IPS DF 4.7 (cell line): ENCODE measurements at regions not wholly inside any gene's neighbourhood (a gene's known extent, or its start where the extent isn't known, plus 50 kb on each side); places are given as distances from the start of the nearest gene placed in this dataset.
A peak's percentile ranks its signal among the peaks of the same experiment; 100 is the strongest.

ENCODE experiments used
- DNase-seq: peaks from one replicate; pipeline ENCODE4 v3.0.0-alpha.2; 2013; ENCODE audit warnings: low spot score; ENCODE audit errors: extremely low read depth

DNA sequence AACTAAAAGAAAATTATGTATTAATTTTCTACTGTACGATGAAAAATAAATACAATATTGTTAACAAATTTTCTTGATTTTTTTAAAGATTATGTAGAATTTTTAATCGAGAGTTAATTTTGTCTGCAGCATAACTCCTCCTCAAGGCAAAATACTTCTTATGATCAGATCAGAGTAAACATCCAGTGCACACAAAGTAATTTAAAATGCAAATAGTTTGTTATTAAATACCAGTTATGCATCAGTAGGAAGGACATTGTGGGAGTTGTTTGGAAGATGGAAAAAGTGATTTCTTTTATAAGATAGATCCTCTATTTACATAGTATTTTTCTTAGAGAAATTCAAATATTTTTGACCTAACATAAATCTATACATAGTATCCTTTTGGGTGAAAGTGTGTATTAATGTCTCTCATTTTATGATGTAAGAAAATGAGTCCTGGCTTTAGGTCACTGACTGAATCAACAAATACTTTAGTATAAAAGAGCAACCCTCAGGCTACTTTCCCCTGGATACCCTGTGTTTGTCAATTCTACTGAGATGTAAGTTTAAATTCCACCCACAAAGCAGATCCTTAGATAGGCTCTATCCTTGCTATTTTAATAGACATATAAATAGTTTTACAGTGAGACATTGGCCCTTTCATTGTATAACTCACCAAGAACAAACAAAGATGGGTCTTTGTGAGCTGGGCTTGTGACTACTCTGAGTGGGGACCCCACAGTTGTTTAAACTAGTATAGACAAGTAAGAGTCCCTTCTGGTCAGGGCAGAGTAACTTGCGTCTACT, 1133.7 kb downstream of the GATA3 start:
- DNase-seq: no peak

DNA sequence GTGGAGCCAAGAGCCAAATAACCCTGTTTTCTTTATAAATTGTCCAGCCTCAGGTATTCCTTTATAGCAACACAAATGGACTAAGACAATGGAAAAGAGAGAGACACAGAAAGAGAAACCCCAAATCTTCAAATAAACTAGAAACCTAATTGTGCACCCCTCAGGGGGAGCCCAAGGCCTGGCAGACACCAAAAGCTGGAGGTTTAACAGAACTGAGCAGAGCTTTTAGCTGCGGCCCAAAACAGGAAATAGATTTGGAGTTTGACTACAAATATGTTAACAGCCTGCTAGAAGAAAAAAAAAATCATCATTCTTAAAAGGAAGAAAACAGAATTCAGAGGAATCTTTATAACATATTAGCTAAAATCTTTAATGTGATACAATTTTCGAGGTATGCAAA, 1135.0 kb downstream of the GATA3 start:
- DNase-seq: no peak

DNA sequence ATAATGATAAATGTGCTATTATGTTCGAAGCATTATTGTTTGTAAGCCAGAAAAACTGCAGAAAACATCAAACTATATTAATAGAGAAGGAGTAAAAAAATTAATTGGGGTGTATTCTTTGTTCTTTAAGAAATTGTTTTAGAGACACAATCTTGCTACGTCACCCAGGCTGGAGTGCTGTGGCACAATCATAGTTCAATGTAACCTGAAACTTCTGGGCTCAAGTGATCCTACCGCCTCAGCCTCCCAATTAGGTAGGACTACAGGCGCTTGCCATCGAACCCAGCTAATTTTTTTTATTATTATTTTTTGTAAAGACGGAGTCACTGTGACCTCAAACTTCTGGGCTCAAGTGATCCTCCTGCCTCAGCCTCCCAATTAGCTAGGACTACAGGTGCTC, 1138.6 kb downstream of the GATA3 start:
- DNase-seq: no peak

DNA sequence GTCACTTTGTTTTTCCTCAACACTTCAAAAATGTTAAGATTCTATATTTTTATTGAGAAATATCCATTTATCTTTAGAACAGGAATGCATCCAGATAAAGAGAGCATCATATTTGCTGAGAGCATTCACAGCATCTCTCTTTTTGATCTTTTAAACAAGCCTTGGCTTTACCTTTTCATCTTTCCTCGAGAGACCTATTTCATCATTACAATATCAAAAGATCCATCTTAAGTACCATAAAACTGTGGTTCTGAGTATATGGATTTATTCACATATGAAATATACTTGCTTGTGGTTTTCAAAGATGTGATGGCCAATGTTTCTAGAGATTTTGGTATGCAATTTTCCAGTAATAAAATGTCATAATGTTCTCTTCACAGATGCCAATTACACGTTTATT, 1140.9 kb downstream of the GATA3 start:
- no peak for DNase-seq

DNA sequence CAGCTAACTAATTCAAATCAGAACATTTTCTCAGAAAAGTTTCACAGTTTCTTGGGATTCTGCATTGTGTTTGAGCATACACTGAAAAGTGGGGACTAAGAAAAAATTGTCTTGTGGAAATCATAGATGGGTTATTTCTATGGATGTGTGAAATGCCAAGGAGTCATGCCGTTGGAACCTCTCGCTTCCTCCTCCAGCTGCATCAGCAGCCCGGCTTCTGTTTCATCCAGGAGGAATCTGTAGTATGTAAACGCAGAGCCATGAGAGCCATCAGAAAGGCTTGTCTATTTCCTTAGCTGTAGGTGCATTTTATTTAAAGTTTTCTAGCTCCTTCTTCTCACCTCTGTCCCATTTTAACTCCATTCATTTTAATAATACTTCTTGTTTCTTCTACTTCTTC, 1144.1 kb downstream of the GATA3 start:
- DNase-seq: no peak

DNA sequence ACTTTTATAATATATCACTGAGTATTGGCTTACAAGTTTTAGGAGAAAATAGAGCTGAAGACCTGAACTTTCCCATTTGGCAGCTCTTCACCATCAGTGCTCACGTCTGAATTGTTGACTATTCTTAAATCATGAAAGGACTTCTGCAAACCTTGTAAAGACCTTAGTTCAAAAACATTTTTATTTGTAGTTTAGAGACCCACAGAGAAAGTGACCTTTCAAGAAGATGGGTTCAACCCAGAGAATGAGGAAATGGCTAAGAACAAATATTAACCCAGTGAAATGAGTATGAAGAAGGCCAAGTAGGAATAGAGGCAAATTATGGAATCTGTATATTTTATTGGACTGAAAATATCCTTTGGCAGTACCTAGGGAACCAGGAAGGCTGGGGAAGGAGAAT, 1151.1 kb downstream of the GATA3 start:
- DNase-seq: no peak

DNA sequence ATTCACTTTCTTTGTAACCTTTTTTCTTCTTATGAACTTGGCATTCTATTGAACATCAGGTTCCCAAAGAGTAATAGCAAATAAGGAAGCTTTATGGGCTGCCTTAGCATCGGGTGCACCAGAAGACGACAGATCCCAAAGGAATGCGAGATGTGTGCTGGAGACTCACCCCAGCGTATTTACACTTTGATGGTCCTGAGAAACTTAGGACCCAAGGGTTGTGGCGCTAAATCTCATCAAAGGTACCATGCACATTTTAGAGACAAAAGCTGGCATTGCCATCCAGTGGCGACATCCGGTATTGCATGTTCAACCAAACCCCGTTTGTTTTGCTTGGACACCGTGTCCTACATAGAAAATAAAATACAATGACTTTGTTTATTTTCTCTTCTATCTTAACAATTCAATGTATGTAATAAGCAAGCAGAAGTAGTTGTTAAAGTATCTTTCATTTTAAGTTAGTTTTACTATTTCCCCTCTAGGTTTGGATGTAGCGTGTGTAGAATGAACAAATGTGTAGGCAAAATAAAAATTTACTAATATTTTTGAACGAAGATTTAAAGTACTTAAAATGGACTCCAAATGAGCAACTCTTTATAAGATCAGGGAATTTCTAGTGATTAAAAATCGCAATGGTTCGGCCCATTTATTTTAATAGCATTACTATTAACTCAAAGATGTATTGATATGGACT, 1154.8 kb downstream of the GATA3 start:
- peak; percentile 74 for DNase-seq

DNA sequence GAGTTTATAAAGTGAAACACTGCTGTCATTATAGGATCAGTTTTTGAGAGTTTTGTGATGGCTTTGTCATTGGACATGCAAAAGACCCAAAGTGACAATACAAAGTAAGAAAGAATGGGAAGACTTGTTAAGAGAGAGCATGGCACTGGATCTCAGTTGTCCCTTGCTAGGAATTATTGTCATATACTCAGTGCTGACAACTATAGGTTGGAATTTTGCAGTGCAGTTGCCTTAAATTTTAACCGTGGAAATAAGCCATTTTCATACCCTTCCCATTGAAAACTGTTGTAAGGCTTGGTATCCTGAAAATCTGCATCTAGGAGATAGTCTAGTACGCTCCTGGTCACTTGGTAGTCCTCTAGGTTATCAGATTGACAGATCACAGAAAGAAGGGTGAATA, 1156.7 kb downstream of the GATA3 start:
- no peak for DNase-seq

DNA sequence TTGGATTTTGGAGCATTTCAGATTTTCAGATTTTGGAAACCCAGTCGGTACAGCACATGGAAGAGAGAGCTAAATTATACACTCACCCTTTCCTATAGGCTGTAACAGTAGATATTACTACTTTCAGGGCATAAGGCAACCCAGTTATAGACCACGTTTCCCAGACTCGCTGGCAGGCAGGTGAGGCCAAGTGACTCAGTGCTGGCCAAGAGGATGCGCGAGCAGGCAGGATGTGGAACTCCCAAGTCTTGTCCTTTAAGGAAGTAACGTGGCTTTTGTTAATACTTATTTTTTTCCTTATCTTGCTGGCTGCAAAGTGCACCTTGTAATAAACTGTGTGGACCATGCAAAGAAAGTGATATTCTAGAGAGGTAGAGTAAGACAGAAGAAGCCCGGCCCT, 1160.1 kb downstream of the GATA3 start:
- DNase-seq: no peak

DNA sequence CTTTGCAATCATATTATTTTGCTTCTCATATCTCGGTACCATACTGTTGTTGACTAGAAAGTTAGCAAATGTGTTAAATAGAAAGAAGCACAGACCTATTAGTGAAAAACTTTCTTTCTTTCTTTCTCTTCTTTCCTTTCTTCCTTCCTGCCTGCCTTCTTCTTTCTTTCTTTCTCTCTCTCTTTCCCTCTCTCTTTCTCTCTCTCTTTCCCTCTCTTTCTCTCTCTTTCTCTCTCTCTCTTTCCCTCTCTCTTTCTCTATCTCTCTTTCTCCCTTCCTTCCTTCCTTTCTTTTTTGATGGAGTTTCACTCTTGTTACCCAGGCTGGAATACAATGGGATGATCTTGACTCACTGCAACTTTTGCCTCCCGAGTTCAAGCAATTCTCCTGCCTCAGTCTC, 1160.6 kb downstream of the GATA3 start:
- DNase-seq: no peak

DNA sequence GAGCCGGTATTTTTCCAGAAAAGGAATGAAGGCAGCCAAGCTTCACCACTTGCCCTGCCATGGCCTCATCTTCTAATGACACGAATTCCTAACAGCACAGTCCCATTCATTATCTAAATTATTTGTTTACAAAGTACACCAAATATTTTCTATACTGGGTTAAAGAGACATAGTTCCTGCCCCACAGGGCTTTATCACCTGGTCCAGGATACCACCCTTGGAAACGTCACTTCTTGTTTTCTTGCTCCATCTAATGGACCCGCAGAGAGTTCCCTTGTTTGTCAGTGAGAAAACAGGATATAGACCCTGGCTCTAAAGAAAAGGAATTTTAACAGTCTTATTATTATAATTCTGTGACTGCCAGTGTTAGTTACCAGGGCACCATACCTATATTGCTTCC, 1165.4 kb downstream of the GATA3 start:
- no peak for DNase-seq

DNA sequence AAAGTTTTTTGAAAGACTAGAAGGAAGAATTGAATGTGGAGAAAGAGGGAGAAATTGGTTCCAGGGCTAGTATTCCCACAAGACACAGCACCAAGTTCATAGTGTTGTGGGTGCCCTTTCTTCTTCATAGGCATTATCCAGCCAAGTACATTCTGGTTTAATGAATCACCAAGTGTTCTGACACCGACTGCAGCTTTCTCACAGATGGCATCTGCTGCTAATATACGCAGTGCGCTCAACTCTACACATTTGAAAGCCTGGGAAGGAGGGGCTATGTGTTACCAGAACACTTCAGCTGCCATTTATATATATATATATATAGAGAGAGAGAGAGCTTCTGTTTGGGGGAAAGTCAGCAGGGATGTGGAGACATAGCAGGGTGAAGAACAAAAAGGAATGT, 1168.4 kb downstream of the GATA3 start:
- no peak for DNase-seq

DNA sequence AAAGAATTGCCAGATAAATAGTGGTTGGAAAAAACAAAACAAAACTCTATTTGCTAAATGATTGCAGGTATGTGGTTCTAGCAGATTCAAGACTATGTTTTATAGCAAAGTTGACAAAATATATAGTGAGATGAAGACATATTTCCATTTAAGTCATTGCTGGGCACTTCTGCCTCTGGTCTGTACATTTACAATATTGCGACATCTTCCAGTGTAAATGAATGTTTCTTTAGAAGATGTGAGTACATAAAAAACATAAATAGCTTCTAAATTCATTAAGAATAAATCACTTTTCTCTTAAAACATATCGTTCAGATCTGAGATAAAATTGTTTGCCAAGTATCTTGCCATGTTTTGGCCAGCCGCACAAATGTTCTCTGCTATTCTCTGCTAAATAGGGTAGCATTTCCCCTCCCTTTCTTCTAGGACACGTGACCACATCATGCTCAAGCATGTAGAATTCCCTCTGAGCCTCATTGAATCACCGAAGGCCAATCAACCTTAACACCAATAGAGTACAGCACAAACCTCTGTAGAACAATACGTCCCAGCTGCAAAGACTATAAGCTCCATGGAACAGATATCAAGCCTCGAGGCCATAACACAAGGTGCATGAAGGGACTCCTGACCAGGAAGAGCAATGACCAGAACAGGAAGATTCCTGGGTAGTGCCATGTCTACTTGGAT, 1173.3 kb downstream of the GATA3 start:
- no peak for DNase-seq

DNA sequence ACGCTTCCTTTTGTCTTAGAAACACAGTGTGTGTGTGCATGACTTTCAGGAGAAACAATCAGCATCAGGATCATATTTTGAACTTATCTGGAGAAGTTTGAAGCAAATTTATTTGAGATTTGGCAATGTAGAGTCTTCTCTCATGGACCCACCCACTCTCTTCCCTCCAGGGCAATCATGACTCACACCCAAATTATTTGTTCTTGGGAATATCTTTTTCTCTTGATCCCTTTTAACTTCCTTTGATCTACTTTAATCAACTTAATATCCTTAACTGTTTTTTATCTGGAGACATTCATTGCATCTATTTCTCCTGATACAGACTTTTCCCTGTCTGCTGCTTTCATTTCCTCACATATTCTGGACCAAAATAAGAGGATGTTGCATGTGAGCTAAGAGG, 1174.3 kb downstream of the GATA3 start:
- no peak for DNase-seq

DNA sequence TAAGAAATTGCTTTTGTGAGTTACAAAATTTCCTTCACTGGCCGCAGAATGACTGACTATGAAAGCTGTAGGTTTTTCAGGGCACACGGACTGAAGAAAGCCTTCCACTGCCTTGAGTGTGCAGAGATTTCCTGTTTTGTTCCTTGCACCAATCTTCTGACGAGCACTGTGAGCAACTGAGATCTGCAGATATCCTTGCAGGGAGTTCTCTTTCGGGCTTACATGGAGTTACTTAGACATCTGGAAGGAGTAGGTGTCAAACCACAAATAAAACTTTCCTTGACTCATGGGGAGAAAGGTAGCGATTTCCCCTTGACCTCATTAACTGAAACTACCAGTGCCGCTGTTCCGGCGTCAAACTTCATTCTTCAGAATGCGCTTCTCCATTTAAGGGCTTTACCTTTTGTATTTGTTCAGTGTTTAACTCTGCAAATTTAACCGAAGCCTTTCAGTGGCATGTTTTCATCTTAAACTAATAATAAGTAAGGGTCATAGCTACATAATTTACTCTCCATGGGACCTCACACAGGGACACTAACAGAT, 1175.3 kb downstream of the GATA3 start:
- DNase-seq: no peak

DNA sequence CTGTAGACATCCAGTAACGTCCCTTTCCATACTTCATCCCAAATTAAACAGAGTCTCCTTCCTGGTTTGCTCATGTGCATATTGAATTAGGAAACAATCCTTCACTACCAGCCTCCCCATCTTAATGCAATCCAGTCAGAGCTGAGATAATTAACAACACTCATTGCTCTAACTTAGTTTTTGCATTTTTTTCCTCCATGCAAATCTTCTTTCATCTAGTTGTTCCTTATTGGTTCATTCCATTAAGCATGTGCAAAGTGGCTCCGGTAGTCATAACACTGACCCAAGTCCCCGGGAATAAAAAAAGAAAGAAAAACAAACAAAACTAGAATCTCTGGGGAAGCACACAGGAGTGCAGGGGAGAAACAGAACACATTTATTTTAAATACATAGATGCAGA, 1176.1 kb downstream of the GATA3 start:
- DNase-seq: no peak

DNA sequence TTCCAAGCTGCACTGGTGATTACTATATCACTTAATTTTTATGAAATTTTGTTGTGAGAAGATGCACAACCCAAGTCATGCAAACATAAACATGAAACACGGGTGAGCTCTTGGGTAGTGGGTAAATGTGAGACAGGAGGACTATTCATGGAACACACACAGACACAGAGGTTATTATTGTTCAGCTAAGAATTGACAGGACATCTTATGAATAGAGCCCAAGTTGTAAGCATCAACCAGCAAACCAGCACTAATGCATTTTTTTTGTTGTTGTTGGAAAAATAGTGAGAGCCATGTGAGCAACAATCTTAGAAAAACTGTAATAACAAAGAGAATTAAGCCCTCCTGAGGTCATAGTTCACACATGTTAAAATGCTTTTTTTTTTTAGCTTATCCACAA, 1179.7 kb downstream of the GATA3 start:
- no peak for DNase-seq

DNA sequence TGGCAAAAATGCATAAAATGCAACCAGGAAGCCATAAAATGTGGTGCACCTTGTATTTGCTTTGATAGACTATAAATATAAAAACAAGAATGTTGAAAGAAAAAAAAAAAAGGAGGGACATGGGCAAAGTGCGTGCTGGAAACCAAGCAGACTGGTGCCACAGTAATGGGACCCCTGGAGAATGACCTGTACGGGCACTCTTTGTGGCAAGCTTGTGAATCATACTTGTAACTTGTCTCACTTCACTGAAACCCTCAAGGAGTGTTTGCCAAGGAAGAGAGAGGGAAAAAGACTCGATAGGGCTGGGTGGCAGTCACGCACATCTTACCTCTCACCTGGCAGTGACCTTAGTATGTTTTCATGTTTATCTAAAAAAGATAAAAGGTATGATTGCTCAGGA, 1183.6 kb downstream of the GATA3 start:
- DNase-seq: no peak

DNA sequence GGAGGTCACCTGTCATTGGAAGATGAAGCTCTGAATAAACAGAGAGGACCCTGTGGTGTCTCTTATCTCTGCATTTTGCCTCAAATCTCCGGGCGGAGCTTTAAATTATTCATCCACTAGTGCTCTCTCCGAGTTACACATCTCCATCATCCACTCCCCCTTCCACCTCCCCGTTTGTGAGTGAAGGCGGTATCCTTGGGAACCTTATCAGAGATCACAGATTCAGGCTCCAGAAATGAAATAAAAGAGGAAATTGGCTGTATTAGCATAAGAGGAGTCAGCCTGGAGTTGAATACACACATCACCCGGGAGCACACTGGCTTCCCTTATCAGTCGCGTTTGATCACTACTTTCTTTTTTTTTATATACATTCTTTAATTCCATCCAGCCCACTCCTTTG, 1184.8 kb downstream of the GATA3 start:
- no peak for DNase-seq

DNA sequence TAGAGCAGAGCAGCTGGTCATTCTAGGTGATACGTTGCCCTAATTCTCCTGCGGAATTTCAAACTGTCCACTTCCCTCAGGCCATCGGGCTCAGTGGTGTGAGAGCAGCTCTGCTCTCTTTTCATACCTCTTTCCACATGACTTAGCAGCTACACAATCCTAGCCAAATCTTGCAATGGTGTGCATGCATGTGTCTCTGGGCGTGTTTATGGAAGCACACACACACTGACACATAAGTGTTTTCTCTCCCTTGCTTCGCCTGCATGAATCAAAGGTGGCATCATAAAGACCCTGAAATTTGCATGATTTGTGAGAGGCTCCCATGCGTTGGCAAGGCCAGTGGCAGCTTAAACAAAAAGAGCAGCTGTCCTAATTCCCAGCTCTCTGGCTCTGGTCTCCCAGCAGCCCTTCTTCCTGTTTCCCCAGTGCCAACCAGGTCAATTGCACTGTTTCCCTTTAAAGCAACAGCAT, 1189.5 kb downstream of the GATA3 start:
- no peak for DNase-seq

DNA sequence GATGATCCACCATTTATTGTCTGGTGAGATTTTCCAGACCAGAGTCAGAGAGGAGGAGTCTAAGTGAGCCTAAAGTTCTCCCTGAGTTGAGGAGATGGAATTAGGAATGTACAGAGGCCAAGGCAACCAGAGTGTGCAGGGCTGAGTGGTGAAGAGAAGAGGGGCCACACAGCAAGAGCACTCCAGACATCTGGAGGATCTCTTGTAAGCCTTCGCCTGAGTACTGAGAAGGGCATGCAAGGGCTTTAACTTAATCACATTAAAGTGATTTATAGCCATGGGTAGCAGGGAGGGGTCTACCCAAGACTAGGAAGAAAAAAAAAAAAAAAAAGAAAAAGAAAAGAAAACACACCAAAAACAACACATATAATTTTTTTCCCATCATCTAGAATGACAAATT, 1190.4 kb downstream of the GATA3 start:
- no peak for DNase-seq

DNA sequence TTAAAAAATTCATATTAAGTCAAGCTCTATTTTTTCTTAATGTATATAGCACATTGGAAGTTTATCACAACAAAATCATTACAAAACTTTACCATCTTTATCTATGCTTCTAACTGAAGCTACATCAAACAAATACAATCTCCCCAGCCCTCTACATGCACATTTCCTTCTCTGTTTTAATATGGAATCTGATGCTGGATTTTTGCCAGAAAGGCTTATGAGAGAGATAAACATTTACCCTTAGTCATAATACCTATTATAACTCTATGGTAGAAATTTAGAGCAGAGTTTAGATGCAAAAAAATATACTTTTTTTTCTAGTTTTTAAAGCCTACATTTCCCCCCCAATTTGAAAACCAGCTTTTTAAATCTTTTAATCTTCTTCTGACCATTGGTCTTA, 1198.6 kb downstream of the GATA3 start:
- DNase-seq: no peak
